PC-3 (cell line): ENCODE measurements at regions not wholly inside any gene's neighbourhood (a gene's known extent, or its start where the extent isn't known, plus 50 kb on each side); places are given as distances from the start of the nearest gene placed in this dataset.

Source experiments
- ATAC-seq: fragments of 200-7000 bp; cut with Tn5 transposase; 2 replicates; pipeline ENCODE4 v1.9.1; 2020; ENCODE audit warnings: mild to moderate bottlenecking, moderate library complexity
- BruUV-seq: library from RNA; stranded (reverse); fragments of 400-500 nt; replicated peaks from 2 replicates; lab custom pipeline; 2021; lab: Mats Ljungman, UMichigan
- CTCF ChIA-PET: fragments of 300-600 bp; sonication (Branson Sonifier 250); formaldehyde crosslinking; loops from one replicate; lab custom pipeline; 2022; ENCODE audit warnings: antibody characterized with exemption; lab: Charles Lee
- POLR2A ChIA-PET: fragments of 300-600 bp; sonication (Branson Sonifier 250); formaldehyde crosslinking; loops from one replicate; lab custom pipeline; 2022; ENCODE audit warnings: antibody characterized with exemption; ENCODE audit not compliant: unreplicated experiment; lab: Charles Lee
- DNase-seq: peaks from one replicate; pipeline ENCODE4 v3.0.0-alpha.2; 2015
- H2AFZ ChIP-seq: fragments of 300-600 bp; sonication (generic); 2 replicates; pipeline ENCODE4 v1.6.0; 2016; ENCODE audit warnings: antibody characterized with exemption, low read length
- H3F3A ChIP-seq: fragments of 300-600 bp; sonication (generic); one replicate; pipeline ENCODE4 v1.6.0; 2017; ENCODE audit warnings: antibody characterized with exemption, low read length, control low read depth, mild to moderate bottlenecking; ENCODE audit not compliant: unreplicated experiment
- H3K27ac ChIP-seq: fragments of 300-600 bp; sonication (generic); 2 replicates; pipeline ENCODE4 v1.5.1; 2016; ENCODE audit warnings: mild to moderate bottlenecking, low read length
- H3K27me3 ChIP-seq: fragments of 300-600 bp; sonication (generic); 2 replicates; pipeline ENCODE4 v1.6.1; 2016; ENCODE audit warnings: low read length, mixed read lengths
- H3K36me3 ChIP-seq: fragments of 300-600 bp; sonication (generic); 2 replicates; pipeline ENCODE4 v1.6.1; 2016; ENCODE audit warnings: low read depth, mixed run types, low read length, mixed read lengths
- H3K4me1 ChIP-seq: fragments of 300-600 bp; sonication (generic); 2 replicates; pipeline ENCODE4 v1.5.1; 2016; ENCODE audit warnings: low read length; ENCODE audit not compliant: insufficient read depth
- H3K4me2 ChIP-seq: fragments of 300-600 bp; sonication (generic); 2 replicates; pipeline ENCODE4 v1.6.0; 2016; ENCODE audit warnings: low read length
- H3K4me3 ChIP-seq: fragments of 300-600 bp; sonication (generic); 2 replicates; pipeline ENCODE4 v1.5.1; 2016; ENCODE audit warnings: mild to moderate bottlenecking, low read length, mixed read lengths
- H3K79me2 ChIP-seq: fragments of 300-600 bp; sonication (generic); 2 replicates; pipeline ENCODE4 v1.6.1; 2017; ENCODE audit warnings: low read length, mixed read lengths
- H3K9ac ChIP-seq: fragments of 300-600 bp; sonication (generic); 2 replicates; pipeline ENCODE4 v1.6.0; 2016; ENCODE audit warnings: mild to moderate bottlenecking, low read length
- H3K9me2 ChIP-seq: fragments of 300-600 bp; sonication (generic); replicated peaks from 2 replicates; pipeline ENCODE4 v1.6.1; 2016; ENCODE audit warnings: mixed run types, low read length, mixed read lengths
- H3K9me3 ChIP-seq: fragments of 300-600 bp; sonication (generic); 2 replicates; pipeline ENCODE4 v1.6.1; 2016; ENCODE audit warnings: low read length, mixed read lengths
- H4K20me1 ChIP-seq: fragments of 300-600 bp; sonication (generic); 2 replicates; pipeline ENCODE4 v1.6.1; 2016; ENCODE audit warnings: low read length, mixed read lengths
- CTCF ChIP-seq: fragments of 300-600 bp; sonication (generic); conservative IDR thresholded peaks from 2 replicates; pipeline ENCODE4 v1.5.1; 2017; ENCODE audit warnings: antibody characterized with exemption, low read depth, mild to moderate bottlenecking, low read length
- EZH2 ChIP-seq: fragments of 300-600 bp; sonication (generic); IDR thresholded peaks from one replicate; pipeline ENCODE4 v1.6.1; 2017; ENCODE audit warnings: antibody characterized with exemption, mild to moderate bottlenecking, low read length; ENCODE audit not compliant: unreplicated experiment
- EZH2phosphoT487 ChIP-seq: fragments of 300-600 bp; sonication (generic); IDR thresholded peaks from 2 replicates; pipeline ENCODE4 v1.6.1; 2018; ENCODE audit warnings: mild to moderate bottlenecking, antibody characterized with exemption, low read length, borderline replicate concordance
- intact Hi-C: fragments of 100-400 bp; cut with micrococcal nuclease; formaldehyde crosslinking; loops from 2 replicates; pipeline ENCODE4 v1.9.0; 2023

DNA sequence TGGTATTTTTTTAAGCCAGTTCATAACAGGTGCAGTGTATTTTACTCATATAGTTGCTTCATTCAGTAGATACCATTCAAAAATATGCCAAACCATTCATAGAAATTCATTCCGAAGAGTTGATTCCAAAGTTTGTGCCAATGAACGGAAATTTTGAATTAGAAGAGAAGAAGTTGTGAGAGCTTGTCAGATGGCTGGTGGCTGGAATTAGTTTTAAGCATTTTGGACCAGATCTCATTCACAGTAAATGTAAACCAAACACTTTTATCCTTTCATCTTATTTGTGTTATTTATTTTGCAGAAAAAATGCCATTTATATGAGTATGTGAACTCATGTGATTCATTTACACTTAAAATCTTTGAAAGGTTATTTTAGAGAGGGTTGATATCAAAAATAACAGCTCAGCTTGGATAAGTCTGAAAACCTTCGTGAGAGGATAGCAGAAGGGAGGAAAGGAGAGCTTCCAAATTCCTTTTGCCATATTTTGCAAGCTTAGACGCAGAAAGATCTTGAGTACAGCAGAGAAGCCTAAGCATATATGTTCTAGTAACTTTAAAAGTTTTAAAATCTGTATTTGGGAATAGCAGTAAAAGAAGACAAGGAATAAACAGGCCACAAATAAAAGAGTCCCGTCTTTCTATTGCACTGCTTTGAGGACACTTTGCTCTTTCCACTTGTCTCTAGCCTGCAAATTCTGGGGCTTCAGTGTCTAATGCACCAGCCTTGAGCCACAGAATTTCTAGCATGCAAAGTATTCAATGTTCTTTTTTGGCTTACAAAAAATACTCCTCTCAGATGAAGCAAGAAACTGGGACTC is 253.6 kb upstream of the FLRT2 start:
- H3K4me1 ChIP-seq: no peaks in the 10 kb centered on the region; the same call in 1 of the 2 replicates
- no peak overlapping the region for H3K4me2 ChIP-seq
- intact Hi-C loops: no loop called here
- BruUV-seq: no TSS peak
- H3K4me3 ChIP-seq: no peak overlapping the region
- no peak overlapping the region for H3K9ac ChIP-seq
- H2AFZ ChIP-seq: no peak overlapping the region
- H3K9me3 ChIP-seq: peaks cover 11% of the 10 kb centered on the region; the same call in 1 of the 2 replicates
- H3K36me3 ChIP-seq: no peaks in the 10 kb centered on the region
- no peaks in the 10 kb centered on the region for H3F3A ChIP-seq
- ATAC-seq (no peak), DNase-seq (no peak)
- ChIA-PET CTCF (no interaction called here), POLR2A (no interaction called here)
- no peaks in the 10 kb centered on the region for H3K9me2 ChIP-seq
- no peaks in the 10 kb centered on the region for H4K20me1 ChIP-seq
- H3K79me2 ChIP-seq: no peaks in the 10 kb centered on the region
- TF ChIP-seq EZH2phosphoT487 (no peak), EZH2 (no peak), CTCF (no peak)
- H3K27ac ChIP-seq: no peak overlapping the region
- H3K27me3 ChIP-seq: no peaks in the 10 kb centered on the region

- H3K9ac ChIP-seq: no peak overlapping the region
- H3K79me2 ChIP-seq: no peaks in the 10 kb centered on the region
- no peak for ATAC-seq
- H4K20me1 ChIP-seq: no peaks in the 10 kb centered on the region
- no peaks in the 10 kb centered on the region for H3K9me2 ChIP-seq
- ChIA-PET POLR2A (no interaction called here), CTCF (no interaction called here)
- H3K36me3 ChIP-seq: no peaks in the 10 kb centered on the region
- no peak overlapping the region for H3K4me2 ChIP-seq
- peaks cover 11% of the 10 kb centered on the region; the same call in 1 of the 2 replicates for H3K9me3 ChIP-seq
- H3F3A ChIP-seq: no peaks in the 10 kb centered on the region
- H3K4me3 ChIP-seq: no peak overlapping the region
- no peak for DNase-seq
- BruUV-seq: no TSS peak
- no peaks in the 10 kb centered on the region for H3K27me3 ChIP-seq
- intact Hi-C loops: no loop called here
- H3K4me1 ChIP-seq: no peaks in the 10 kb centered on the region; the same call in 1 of the 2 replicates
- no peak overlapping the region for H2AFZ ChIP-seq
- H3K27ac ChIP-seq: no peak overlapping the region
- TF ChIP-seq EZH2 (no peak), EZH2phosphoT487 (no peak), CTCF (no peak)
Measured at GRCh38 chr14:85276979-85277228, 253.0 kb upstream of the FLRT2 start.

DNA sequence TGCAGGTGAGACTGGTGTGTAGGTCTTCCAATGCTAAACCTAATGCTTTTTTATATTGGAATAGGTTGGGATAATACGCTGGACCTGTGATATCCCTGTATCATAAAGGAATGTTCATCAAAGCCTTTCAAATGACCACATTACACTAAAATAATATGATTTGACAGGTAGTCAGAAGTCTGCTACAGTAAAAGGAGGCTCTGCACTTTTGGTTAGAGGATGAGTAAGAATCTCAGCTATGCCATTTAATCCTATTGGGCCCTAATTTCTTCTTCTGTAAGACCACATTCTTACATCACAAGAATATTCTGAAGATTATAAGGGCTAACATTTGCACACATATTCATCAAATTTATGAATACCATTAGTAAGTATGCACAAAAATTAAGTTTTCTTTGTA is 250.5 kb upstream of the FLRT2 start:
- CTCF ChIA-PET: no interaction called here
- no peak for TF ChIP-seq CTCF
- no TSS peak for BruUV-seq

More for the DNA sequence above, 250.5 kb upstream of the FLRT2 start:
- H3K36me3 ChIP-seq: no peaks in the 10 kb centered on the region
- no peak for ATAC-seq
- no peaks in the 10 kb centered on the region for H3K9me2 ChIP-seq
- no peak for DNase-seq
- no peak overlapping the region for H3K4me2 ChIP-seq
- H3K9ac ChIP-seq: no peak overlapping the region
- H3K27me3 ChIP-seq: no peaks in the 10 kb centered on the region
- POLR2A ChIA-PET: no interaction called here
- H3K4me1 ChIP-seq: no peaks in the 10 kb centered on the region; the same call in 1 of the 2 replicates
- no peaks in the 10 kb centered on the region for H3F3A ChIP-seq
- intact Hi-C loops: no loop called here
- H3K4me3 ChIP-seq: no peak overlapping the region
- no peak overlapping the region for H3K27ac ChIP-seq
- no peaks in the 10 kb centered on the region for H3K79me2 ChIP-seq
- H2AFZ ChIP-seq: no peak overlapping the region
- H3K9me3 ChIP-seq: peaks cover 8% of the 10 kb centered on the region; the same call in 1 of the 2 replicates
- H4K20me1 ChIP-seq: no peaks in the 10 kb centered on the region
